Fibroblast of skin of right quadriceps (primary cell): ENCODE measurements at regions not wholly inside any gene's neighbourhood (a gene's known extent, or its start where the extent isn't known, plus 50 kb on each side); places are given as distances from the start of the nearest gene placed in this dataset.

Source experiments
- DNase-seq: peaks from one replicate; pipeline ENCODE4 v3.0.0-alpha.2; 2013

GRCh38 chr2:103525756-103526155, 763.9 kb downstream of the TMEM182 start:
- DNase-seq = no peak

GRCh38 chr2:103526757-103527156, 764.9 kb downstream of the TMEM182 start:
- DNase-seq = no peak

DNA sequence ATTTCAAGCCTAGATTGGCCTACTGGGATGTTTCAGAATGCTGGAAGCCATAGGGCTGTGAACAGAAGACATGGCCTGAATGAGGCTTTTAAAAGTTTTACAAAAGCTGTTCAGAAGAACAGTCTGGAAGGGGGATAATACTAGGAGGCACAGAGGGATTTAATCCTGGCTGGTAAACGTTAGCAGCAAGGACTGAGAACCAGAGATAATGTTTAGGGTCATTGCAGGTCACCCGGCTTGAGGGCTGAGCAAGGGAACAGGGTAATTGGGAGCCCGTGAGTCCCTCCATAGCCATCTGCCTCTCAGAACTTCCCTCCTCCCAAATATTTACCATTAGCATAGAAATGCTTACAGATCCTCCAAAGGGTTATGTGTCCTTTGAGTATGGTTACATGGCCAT, 765.4 kb downstream of the TMEM182 start:
- no peak for DNase-seq

DNA sequence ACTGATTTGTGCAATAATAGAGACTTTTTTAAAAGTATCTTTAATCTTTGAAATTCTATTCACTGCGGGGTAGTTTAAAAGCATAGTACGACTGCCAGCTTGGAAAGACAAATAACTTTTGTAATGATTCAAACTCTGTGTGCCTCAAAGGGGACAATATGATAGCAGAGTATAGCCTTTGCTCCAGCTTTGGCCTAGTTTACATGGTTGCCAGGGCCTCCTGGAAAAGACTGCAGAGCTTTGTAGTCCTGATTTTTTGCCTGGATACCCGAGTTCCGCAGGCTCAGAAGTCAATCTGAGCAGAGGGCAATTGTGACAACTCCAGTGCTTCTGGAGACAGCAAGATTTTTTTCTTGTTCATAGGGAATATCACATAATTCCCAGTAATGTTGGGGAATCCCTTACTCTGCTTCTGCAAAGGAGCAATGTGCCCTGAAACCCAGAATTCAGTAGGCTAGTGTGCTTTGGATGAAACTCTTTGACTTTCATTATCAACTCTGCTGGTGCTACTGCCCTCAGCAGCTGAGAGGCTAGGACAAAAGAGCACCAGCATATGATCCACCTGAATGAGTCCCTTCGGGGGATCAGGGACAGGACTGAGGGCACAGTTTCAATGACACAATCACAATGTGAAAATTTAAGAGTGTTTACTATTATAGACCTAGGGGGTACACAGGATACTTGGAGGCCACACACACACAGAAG, 768.1 kb downstream of the TMEM182 start:
- DNase-seq = no peak

GRCh38 chr2:103552775-103553174, 790.9 kb downstream of the TMEM182 start:
- no peak for DNase-seq

- DNase-seq = no peak
Measured at GRCh38 chr2:103594823-103595222, 833.0 kb downstream of the TMEM182 start.

- DNase-seq = no peak
Measured at GRCh38 chr2:103605071-103605780, 843.4 kb downstream of the TMEM182 start.

DNA sequence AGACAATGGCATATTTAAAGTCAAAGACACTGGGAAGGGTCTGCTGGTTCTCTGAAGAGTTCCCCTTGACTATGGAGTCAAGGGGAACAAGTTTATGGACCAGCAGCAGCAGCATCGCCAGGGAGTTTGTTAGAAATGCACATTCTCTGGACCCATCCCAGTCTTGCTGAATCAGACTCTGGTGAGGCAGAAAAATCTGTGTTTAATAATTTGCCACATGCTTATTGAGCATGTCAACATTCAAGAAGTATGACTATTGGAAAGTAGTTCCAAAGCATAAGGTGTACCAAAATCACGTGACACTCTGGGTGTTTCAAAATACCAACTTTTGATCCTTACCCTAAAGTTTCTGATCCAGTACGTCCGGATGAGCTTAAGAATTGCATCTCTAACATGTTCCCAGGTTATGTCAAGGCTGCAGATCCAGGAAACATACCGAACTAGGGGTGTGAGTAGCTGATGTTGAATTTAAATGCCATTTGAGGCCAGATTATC, 853.8 kb downstream of the TMEM182 start:
- no peak for DNase-seq

- no peak for DNase-seq
Measured at GRCh38 chr2:103616891-103617290, 855.1 kb downstream of the TMEM182 start.

DNA sequence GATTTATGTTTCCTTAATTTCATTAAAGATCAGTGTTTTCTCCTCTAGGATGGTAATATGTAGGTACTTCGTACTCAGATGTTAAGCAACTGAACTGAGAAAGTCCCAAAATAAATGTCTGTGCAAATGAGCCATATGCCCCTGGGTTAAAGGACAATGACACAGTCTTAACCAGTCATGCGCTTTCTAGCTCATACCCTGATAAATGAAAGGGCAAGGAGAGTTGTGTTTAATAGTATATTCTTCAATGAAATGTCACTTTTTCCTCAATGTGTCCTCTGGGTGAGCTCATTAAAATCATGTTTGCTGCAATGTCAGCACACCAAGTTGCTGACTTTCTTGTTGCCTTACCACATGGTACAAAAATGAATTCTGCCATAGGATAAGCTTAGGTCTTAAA, 856.3 kb downstream of the TMEM182 start:
- DNase-seq = no peak

GRCh38 chr2:103627301-103627700, 865.5 kb downstream of the TMEM182 start:
- no peak for DNase-seq

- no peak for DNase-seq
Measured at GRCh38 chr2:103638978-103639377, 877.1 kb downstream of the TMEM182 start.

GRCh38 chr2:103656558-103656957, 894.7 kb downstream of the TMEM182 start:
- DNase-seq = no peak

DNA sequence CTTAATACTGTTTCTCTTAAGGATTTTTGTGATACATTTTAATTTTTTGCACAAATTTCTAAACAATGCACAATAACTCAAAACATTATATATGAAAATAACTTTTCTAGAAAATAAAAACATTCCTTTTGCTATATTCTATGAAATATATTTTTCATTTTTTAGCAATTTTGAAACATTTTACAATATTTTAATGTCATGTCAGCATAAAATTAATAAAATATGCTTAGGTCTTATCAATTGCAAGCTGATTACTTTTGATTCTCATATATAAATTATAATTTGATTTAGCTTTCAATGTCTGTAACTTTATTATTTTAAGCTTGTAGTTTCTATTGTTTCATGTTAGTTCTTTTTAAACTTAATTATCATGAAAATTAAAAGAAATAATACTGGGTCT, 898.7 kb downstream of the TMEM182 start:
- DNase-seq = no peak

DNA sequence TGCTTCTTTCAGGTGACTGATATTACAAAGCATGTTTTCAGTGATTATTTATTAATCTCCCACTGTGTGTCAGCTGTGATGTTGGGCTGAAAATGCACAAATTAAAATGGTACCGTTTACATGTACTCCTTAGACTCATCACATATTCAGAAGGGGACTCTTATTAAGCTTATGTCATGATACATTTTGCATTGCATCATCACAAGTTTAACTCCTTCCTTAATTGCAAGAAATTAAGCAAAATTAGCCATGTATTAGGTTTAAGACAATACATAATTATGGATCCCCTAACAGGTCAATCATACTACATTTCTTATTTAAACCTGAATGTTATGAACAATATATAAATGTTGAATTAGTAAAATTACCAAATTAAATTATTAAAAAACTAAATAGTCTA, 899.1 kb downstream of the TMEM182 start:
- no peak for DNase-seq

DNA sequence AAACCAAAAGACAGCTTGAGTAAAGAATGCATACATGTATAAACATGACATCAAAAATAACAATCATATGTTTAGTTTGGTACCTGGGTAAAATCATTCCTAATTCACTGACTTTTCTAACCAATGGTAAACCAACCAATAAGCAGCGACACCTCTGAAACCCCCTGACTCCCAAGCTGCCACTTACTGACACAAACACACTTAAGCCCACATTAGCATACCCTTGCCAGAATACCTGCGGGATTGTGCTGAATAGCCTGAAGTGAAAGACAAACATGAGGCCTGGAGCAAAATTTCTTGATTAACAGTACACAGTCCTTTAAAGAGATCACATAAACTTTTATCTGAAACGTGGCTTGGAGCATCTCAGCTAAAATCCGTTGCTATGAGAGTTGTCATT, 902.9 kb downstream of the TMEM182 start:
- DNase-seq = no peak

DNA sequence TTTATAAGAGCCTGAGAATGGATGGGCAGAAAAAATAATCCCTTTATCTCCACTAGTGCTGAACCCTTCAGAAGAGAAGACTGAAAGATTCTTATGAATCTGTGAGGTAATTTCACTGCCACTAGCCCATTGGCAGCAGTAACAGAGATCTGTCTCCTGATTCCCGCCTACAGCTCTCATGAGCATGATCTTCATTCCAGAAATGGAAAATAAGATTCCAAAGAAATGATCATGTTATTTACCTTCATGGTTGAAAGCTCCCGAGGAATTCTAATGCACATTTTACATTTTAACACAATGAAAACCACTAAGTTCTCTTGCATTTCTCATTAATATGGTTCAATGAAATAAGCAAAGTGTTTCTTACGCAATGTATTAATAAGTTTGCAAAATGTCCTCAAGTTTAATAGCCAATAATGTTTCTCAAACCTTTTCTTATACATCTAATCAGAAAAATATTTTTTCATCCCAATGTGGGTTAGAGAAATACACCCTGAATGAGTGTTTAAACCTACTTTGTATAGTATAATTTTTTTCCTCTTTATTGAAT, 905.6 kb downstream of the TMEM182 start:
- DNase-seq = no peak

DNA sequence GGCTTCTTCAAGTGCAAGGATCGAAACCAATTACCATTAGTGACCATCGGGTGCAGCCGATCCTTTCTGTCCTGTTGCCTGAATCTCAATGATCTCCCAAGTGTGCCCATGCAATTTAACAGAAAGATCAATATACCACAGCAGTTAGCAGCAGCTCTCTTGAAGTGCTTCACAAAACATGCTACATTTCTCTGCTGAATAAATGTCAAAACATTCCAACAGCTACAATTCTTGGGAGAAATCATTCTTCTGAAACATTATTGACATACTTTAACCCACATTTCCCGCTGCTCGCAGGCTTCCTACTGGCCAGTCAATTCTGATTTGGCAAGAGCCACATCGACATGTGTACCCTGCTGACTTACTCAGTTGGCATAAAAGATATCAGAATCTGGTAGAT, 907.7 kb downstream of the TMEM182 start:
- no peak for DNase-seq
